Ishikawa (cell line): ENCODE measurements at regions not wholly inside any gene's neighbourhood (a gene's known extent, or its start where the extent isn't known, plus 50 kb on each side); places are given as distances from the start of the nearest gene placed in this dataset.

Experiments
- CEBPB ChIP-seq: IDR thresholded peaks from 2 replicates; pipeline ENCODE4 v1.6.1; 2012
- CREB1 ChIP-seq: IDR thresholded peaks from 2 replicates; pipeline ENCODE4 v1.6.1; 2012; ENCODE audit warnings: low read depth
- EGR1 ChIP-seq: IDR thresholded peaks from 2 replicates; pipeline ENCODE4 v1.6.1; 2012
- EP300 ChIP-seq: IDR thresholded peaks from 2 replicates; pipeline ENCODE4 v1.6.1; 2012; ENCODE audit warnings: borderline replicate concordance
- FOXM1 ChIP-seq: IDR thresholded peaks from 2 replicates; pipeline ENCODE4 v1.6.1; 2012; ENCODE audit warnings: low read depth, borderline replicate concordance
- MAX ChIP-seq: IDR thresholded peaks from 2 replicates; pipeline ENCODE4 v1.6.1; 2012
- NFIC ChIP-seq: IDR thresholded peaks from 2 replicates; pipeline ENCODE4 v1.6.1; 2012
- RAD21 ChIP-seq: IDR thresholded peaks from 2 replicates; pipeline ENCODE4 v1.6.1; 2012; ENCODE audit warnings: low read depth
- REST ChIP-seq: IDR thresholded peaks from 2 replicates; pipeline ENCODE4 v1.6.1; 2012; ENCODE audit warnings: low read depth, mild to moderate bottlenecking
- TAF1 ChIP-seq: IDR thresholded peaks from 2 replicates; pipeline ENCODE4 v1.6.1; 2012; ENCODE audit warnings: low read depth, mild to moderate bottlenecking
- TCF12 ChIP-seq: IDR thresholded peaks from 2 replicates; pipeline ENCODE4 v1.6.1; 2012; ENCODE audit warnings: low read depth
- TEAD4 ChIP-seq: IDR thresholded peaks from 2 replicates; pipeline ENCODE4 v1.6.1; 2012
- USF1 ChIP-seq: IDR thresholded peaks from 2 replicates; pipeline ENCODE4 v1.6.1; 2012
- YY1 ChIP-seq: IDR thresholded peaks from 2 replicates; pipeline ENCODE4 v1.6.1; 2012; ENCODE audit warnings: low read depth
- ZBTB7A ChIP-seq: IDR thresholded peaks from 2 replicates; pipeline ENCODE4 v1.6.1; 2012; ENCODE audit warnings: low read depth

GRCh38 chr13:44693156-44693764 is 117.1 kb upstream of the TSC22D1 start:
- no peak for TF ChIP-seq TEAD4
- no peak for TF ChIP-seq FOXM1
- no peak for TF ChIP-seq USF1
- TF ChIP-seq TCF12 = no peak
- TF ChIP-seq TAF1 = no peak
- TF ChIP-seq ZBTB7A = no peak
- TF ChIP-seq MAX = no peak
- no peak for TF ChIP-seq NFIC
- no peak for TF ChIP-seq EGR1
- no peak for TF ChIP-seq REST
- no peak for TF ChIP-seq EP300
- TF ChIP-seq CEBPB = no peak
- no peak for TF ChIP-seq RAD21
- no peak for TF ChIP-seq CREB1
- no peak for TF ChIP-seq YY1

GRCh38 chr13:44692173-44692713 is 116.1 kb upstream of the TSC22D1 start:
- TF ChIP-seq EGR1 = no peak
- TF ChIP-seq RAD21 = no peak
- no peak for TF ChIP-seq USF1
- TF ChIP-seq REST = no peak
- TF ChIP-seq TAF1 = no peak
- no peak for TF ChIP-seq TCF12
- no peak for TF ChIP-seq TEAD4
- no peak for TF ChIP-seq MAX
- TF ChIP-seq ZBTB7A = no peak
- TF ChIP-seq CEBPB = no peak
- no peak for TF ChIP-seq CREB1
- TF ChIP-seq NFIC = no peak

- TF ChIP-seq USF1 (no peak), TEAD4 (no peak), CREB1 (no peak), FOXM1 (no peak), REST (no peak), CEBPB (no peak), NFIC (no peak), TCF12 (no peak), EP300 (no peak), ZBTB7A (no peak), YY1 (no peak), EGR1 (no peak), MAX (no peak), TAF1 (no peak), RAD21 (no peak)
Measured at GRCh38 chr13:44690376-44690775, 114.2 kb upstream of the TSC22D1 start.

GRCh38 chr13:44688652-44689051 is 112.5 kb upstream of the TSC22D1 start:
- TF ChIP-seq NFIC = no peak
